GM13977 (cell line): ENCODE measurements at regions not wholly inside any gene's neighbourhood (a gene's known extent, or its start where the extent isn't known, plus 50 kb on each side); places are given as distances from the start of the nearest gene placed in this dataset.

Source experiments
- DNase-seq: peaks from one replicate; pipeline ENCODE4 v3.0.0; 2012; ENCODE audit warnings: low spot score
- CTCF ChIP-seq: IDR thresholded peaks from 2 replicates; pipeline ENCODE4 v1.5.1; 2012; ENCODE audit warnings: mild to moderate bottlenecking, control low read depth; ENCODE audit not compliant: insufficient read depth; ENCODE audit errors: extremely low read depth, missing control alignments
- in situ Hi-C: fragments of 300-500 bp; cut with MboI; formaldehyde crosslinking; loops from one replicate; pipeline ENCODE4 v1.12.0; 2022; ENCODE audit warnings: low sequenced_read_pairs, low pct_unique_long_range_greater_than_20kb, mixed read lengths, inconsistent platforms; ENCODE audit not compliant: unreplicated experiment

GRCh38 chr13:75202981-75203380 lies 279.0 kb downstream of the TBC1D4 start:
- no peak for DNase-seq
- in situ Hi-C loops = no loop called here
- TF ChIP-seq CTCF = no peak

- in situ Hi-C loops = no loop called here
- no peak for TF ChIP-seq CTCF
- no peak for DNase-seq
These were observed 284.2 kb downstream of the TBC1D4 start for GRCh38 chr13:75197803-75198202.

DNA sequence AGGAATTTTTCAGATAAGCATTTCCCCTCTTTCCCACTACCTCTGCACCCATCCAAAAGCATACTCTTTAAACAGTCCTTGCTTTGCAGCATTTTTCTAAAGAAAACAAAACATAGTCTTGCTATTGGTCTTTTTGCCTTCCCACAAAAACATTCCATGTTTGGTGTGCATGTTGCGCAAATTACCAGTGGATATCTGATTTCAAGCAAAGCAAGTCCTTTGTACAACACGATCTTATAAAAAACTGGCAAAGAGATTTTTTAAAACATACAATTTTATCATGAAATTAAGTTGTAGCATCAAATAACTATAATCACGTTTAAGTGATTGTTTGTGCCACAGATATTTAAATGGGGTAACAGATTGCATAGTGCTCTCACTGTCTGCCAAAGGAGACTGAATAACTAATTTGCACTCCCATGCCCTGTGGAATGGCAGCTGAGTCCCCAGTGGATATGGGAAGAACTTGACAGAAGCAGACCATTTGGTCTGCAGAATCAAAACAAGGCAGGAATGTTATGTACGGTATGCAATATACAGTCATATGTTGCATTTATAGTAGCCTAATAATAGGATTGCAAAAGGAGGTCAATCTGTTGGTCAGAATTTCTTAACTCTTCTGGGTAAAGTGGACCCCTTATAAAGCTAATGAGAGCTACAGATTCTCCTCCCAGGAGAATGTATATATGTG lies 285.7 kb downstream of the TBC1D4 start:
- in situ Hi-C loops = no loop called here
- DNase-seq = no peak
- TF ChIP-seq CTCF = no peak

DNA sequence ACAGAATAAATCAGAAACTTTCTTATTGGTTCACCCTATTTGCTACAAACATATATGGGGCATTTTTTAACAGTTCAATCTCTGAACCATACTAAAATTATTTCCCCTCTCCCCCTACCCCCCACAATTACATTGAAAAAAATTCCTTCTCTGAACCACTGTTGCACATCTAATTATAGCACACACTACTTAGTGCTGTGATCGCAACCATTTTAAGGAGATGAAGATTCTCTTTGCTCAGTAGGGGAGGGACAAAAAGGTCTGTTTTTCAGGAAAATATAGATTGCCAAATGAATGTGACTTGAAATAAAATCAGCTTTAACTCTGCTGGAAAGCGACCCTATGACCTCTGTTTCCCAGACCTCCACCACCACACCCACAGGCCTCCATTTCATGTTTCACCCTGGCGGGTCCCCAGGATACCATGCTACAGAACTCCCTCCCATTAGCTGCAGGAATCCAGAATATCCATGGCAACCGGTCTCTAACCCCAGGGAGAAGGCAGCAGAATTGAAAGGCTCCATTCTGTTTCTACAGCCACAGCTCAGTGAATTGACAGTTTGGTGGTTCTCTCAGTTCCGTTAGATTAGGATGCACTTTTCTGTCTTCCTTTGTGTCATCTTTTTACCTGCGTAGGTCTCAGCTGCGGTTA lies 286.3 kb downstream of the TBC1D4 start:
- DNase-seq = no peak

GRCh38 chr13:75194717-75195462 lies 287.1 kb downstream of the TBC1D4 start:
- in situ Hi-C loops = no loop called here
- no peak for TF ChIP-seq CTCF
- no peak for DNase-seq

More for the DNA sequence above, 286.3 kb downstream of the TBC1D4 start:
- in situ Hi-C loops = no loop called here
- no peak for TF ChIP-seq CTCF

DNA sequence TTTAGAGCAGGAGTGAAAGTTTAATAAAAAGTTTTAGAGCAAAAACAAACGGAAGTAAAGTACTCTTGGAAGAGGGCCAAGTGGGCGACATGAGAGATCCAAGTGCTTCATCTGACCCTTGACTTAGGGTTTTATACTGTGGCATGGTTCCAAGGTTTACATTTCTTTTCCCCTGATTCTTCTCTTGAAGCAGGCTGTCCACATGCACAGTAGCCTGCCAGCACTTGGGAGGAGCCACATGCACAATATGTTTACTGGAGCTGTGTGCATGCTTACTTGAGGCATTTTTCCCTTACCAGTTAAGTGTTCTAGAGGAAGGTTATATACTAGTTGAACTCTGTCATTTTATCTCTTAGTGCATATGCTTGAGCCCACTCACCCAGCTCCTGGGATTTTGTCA lies 295.6 kb downstream of the TBC1D4 start:
- no peak for DNase-seq
- TF ChIP-seq CTCF = no peak
- in situ Hi-C loops = no loop called here
